ENCODE measurements at regions not wholly inside any gene's neighbourhood (a gene's known extent, or its start where the extent isn't known, plus 50 kb on each side); places are given as distances from the start of the nearest gene placed in this dataset.

DNA sequence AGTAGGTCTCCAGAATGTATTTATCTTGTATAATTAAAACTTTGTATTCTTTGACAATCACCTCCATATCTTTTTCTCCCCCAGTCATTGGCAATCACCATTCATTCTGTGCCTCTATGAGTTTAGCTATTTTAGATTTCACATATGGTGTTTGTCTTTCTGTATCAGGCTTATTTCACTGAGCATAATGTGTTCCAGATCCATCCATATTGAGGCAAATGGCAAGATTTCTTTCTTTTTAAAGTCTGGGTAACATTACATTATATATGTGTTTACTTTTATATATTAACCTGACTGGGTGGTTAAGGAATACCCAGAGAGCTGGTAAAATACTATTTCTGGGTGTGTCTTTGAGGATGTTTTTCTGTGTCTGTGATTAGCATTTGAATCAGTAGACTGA lies 486.6 kb downstream of the SQOR start:
- Histone ChIP-seq H3K27ac (ENCODE audit: insufficient read length, low read depth, low read length) (no peak overlapping the region), H3K4ac (ENCODE audit: low read depth, low read length) (no peak overlapping the region), H3K9ac (ENCODE audit: extremely low read depth, insufficient read length, low read length) (no peak overlapping the region), H3K23ac (ENCODE audit: insufficient read length, low read depth, low read length) (no peak overlapping the region), H3K27me3 (ENCODE audit: insufficient read depth, low read length) (no peaks in the 10 kb centered on the region), H2BK20ac (ENCODE audit: low read depth, low read length, poor library complexity, severe bottlenecking) (no peak overlapping the region), H3K9me3 (ENCODE audit: control insufficient read depth, low read depth, low read length) (no peaks in the 10 kb centered on the region), H4K8ac (replicated peaks; ENCODE audit: insufficient read length, low read depth, low read length) (no peak overlapping the region), H4K91ac (ENCODE audit: insufficient read length, low read depth, low read length) (no peak overlapping the region), H2AFZ (ENCODE audit: low read length) (no peak overlapping the region), H4K5ac (ENCODE audit: insufficient read length, low read depth, low read length) (no peak overlapping the region), H3K4me2 (ENCODE audit: insufficient read depth, insufficient read length, low read length) (no peak overlapping the region), H3K18ac (ENCODE audit: insufficient read length, low read depth, low read length) (no peak overlapping the region), H2BK5ac (ENCODE audit: insufficient read length, low read length) (no peak overlapping the region), H3K14ac (ENCODE audit: insufficient read depth, low read length) (no peak overlapping the region), H3K79me2 (ENCODE audit: insufficient read depth, low read length) (no peaks in the 10 kb centered on the region), H2BK12ac (ENCODE audit: insufficient read length, low read depth, low read length) (no peak overlapping the region), H3K4me1 (ENCODE audit: insufficient read depth, low read length) (no peaks in the 10 kb centered on the region), H3K79me1 (ENCODE audit: insufficient read depth, low read depth, low read length, poor library complexity, severe bottlenecking) (no peaks in the 10 kb centered on the region), H3K56ac (ENCODE audit: insufficient read length, low read depth, low read length) (no peak overlapping the region), H4K20me1 (ENCODE audit: control insufficient read depth, insufficient read depth, insufficient read length) (no peaks in the 10 kb centered on the region), H2BK120ac (ENCODE audit: low read depth, low read length, poor library complexity, severe bottlenecking) (no peak overlapping the region), H3K23me2 (ENCODE audit: insufficient read length, low read depth, low read length, poor library complexity, severe bottlenecking) (no peaks in the 10 kb centered on the region), H2BK15ac (ENCODE audit: low read depth, low read length) (no peak overlapping the region), H3T11ph (ENCODE audit: low read length) (no peak overlapping the region), H2AK5ac (ENCODE audit: insufficient read length, low read length) (no peak overlapping the region)
- Mint-ChIP-seq H3K27ac (no peak overlapping the region), H3K4me3 (no peak overlapping the region), H3K9me3 (peaks cover 35 to 55% of the 10 kb centered on the region in 2 experiments), H3K27me3 (ENCODE audit: low read depth) (no peaks in the 10 kb centered on the region), H3K4me1 (peaks cover 0 to 3% of the 10 kb centered on the region in 2 experiments; a peak in 2 of 4 replicates), H3K36me3 (ENCODE audit: insufficient read depth in 1 of 3, low read depth in 3 of 3) (peaks cover 2 to 16% (median 8%) of the 10 kb centered on the region in 3 experiments; a peak in 5 of 7 replicates)
- DNase-seq, result no peak
- TF ChIP-seq, protein P1, sequence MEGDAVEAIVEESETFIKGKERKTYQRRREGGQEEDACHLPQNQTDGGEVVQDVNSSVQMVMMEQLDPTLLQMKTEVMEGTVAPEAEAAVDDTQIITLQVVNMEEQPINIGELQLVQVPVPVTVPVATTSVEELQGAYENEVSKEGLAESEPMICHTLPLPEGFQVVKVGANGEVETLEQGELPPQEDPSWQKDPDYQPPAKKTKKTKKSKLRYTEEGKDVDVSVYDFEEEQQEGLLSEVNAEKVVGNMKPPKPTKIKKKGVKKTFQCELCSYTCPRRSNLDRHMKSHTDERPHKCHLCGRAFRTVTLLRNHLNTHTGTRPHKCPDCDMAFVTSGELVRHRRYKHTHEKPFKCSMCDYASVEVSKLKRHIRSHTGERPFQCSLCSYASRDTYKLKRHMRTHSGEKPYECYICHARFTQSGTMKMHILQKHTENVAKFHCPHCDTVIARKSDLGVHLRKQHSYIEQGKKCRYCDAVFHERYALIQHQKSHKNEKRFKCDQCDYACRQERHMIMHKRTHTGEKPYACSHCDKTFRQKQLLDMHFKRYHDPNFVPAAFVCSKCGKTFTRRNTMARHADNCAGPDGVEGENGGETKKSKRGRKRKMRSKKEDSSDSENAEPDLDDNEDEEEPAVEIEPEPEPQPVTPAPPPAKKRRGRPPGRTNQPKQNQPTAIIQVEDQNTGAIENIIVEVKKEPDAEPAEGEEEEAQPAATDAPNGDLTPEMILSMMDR (conservative IDR thresholded peaks at IDR 0.05), result no peak

All from H9 (cell line).